DND-41 (cell line): ENCODE measurements at regions not wholly inside any gene's neighbourhood (a gene's known extent, or its start where the extent isn't known, plus 50 kb on each side); places are given as distances from the start of the nearest gene placed in this dataset.

Experiments
- EZH2 ChIP-seq: IDR thresholded peaks from 3 replicates; pipeline ENCODE4 v1.6.1; 2012; ENCODE audit warnings: borderline replicate concordance, low read depth, mild to moderate bottlenecking, moderate library complexity, low read length, inconsistent platforms; ENCODE audit not compliant: severe bottlenecking
- TF ChIP-seq, protein P1 (sequence below): IDR thresholded peaks from 2 replicates; pipeline ENCODE4 v1.5.1; 2012; ENCODE audit warnings: borderline replicate concordance, low read length, moderate library complexity, mild to moderate bottlenecking; ENCODE audit not compliant: poor library complexity, severe bottlenecking; ENCODE audit errors: extremely low read depth

DNA sequence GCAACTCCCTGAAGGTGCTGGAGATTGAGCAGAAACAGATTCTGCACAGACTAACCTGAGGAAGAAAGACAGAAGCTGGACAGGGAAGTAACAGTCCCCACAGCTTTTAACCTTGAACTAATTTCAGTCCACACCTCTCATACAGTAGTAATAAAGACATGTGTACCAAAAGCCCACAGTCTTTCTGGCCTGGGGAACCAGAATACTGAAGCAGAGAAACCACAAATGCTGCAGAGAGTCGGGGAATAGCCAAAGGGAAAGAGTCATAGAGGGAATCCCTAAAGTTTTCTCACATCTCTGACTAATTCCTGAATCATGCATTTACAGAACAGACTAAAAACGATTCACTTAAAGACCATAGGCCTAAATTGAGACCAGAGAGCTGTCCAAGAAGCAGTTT is 503.4 kb upstream of the NECTIN3 start:
- TF ChIP-seq, protein P1, sequence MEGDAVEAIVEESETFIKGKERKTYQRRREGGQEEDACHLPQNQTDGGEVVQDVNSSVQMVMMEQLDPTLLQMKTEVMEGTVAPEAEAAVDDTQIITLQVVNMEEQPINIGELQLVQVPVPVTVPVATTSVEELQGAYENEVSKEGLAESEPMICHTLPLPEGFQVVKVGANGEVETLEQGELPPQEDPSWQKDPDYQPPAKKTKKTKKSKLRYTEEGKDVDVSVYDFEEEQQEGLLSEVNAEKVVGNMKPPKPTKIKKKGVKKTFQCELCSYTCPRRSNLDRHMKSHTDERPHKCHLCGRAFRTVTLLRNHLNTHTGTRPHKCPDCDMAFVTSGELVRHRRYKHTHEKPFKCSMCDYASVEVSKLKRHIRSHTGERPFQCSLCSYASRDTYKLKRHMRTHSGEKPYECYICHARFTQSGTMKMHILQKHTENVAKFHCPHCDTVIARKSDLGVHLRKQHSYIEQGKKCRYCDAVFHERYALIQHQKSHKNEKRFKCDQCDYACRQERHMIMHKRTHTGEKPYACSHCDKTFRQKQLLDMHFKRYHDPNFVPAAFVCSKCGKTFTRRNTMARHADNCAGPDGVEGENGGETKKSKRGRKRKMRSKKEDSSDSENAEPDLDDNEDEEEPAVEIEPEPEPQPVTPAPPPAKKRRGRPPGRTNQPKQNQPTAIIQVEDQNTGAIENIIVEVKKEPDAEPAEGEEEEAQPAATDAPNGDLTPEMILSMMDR, result no peak
- TF ChIP-seq EZH2, result no peak
